Uterus (tissue), 3 donors: ENCODE measurements at regions not wholly inside any gene's neighbourhood (a gene's known extent, or its start where the extent isn't known, plus 50 kb on each side); places are given as distances from the start of the nearest gene placed in this dataset.

Experiments
- DNase-seq, 2 donors: peaks; one replicate each; pipeline ENCODE4 v3.0.0-alpha.2; 2019 to 2020
- H3K27ac ChIP-seq, 2 donors: fragments of 200-600 bp; sonication (generic); 1 replicate in 1 of 2; 2 replicates in 1 of 2; pipeline ENCODE4 v1.5.1; 2016 to 2018
- H3K27me3 ChIP-seq, 2 donors: fragments of 200-600 bp; sonication (generic); one replicate each; pipeline ENCODE4 v1.5.1; 2018 to 2019; ENCODE audit warnings: control low read depth in 1 of 2
- H3K36me3 ChIP-seq, 2 donors: fragments of 200-600 bp; sonication (generic); one replicate each; pipeline ENCODE4 v1.5.1; 2019; ENCODE audit warnings: control low read depth in 1 of 2
- H3K4me1 ChIP-seq, 2 donors: fragments of 200-600 bp; sonication (generic); one replicate each; pipeline ENCODE4 v1.5.1; 2018 to 2019; ENCODE audit warnings: control low read depth in 1 of 2
- H3K4me3 ChIP-seq, 2 donors: fragments of 200-600 bp; sonication (generic); 1 replicate in 1 of 2; 2 replicates in 1 of 2; pipeline ENCODE4 v1.5.1; 2018 to 2019; ENCODE audit warnings: mild to moderate bottlenecking in 1 of 2
- H3K9me3 ChIP-seq, 2 donors: fragments of 200-600 bp; sonication (generic); one replicate each; pipeline ENCODE4 v1.5.1; 2019; ENCODE audit warnings: control low read depth in 1 of 2
- CTCF ChIP-seq, 4 experiments: fragments of 200-600 bp in 2 of 4; fragments of 450-650 bp in 2 of 4; sonication (generic) in 2 of 4; IDR thresholded peaks; one replicate each; pipeline ENCODE4 v1.5.1; 2016 to 2019; ENCODE audit warnings: antibody characterized with exemption in 4 of 4, mild to moderate bottlenecking in 2 of 4, moderate library complexity in 1 of 4
- POLR2A ChIP-seq, 2 donors: fragments of 450-650 bp; IDR thresholded peaks; one replicate each; pipeline ENCODE4 v1.6.1; 2016; ENCODE audit warnings: antibody characterized with exemption in 2 of 2, mild to moderate bottlenecking in 1 of 2, moderate library complexity in 1 of 2
- intact Hi-C: fragments of 100-400 bp; cut with DNase I; formaldehyde crosslinking; loops from one replicate; pipeline ENCODE4 v1.15.1; 2023; ENCODE audit warnings: low total_unique reads
- donor health status: DM: yes; HTN: yes; CAD: no.

- TF ChIP-seq POLR2A (IDR thresholded peaks at IDR 0.05) (no peak), CTCF (IDR thresholded peaks at IDR 0.05) (no peak)
- Histone ChIP-seq H3K27ac (no peak overlapping the region), H3K4me3 (no peak overlapping the region), H3K9me3 (no peaks in the 10 kb centered on the region), H3K36me3 (no peaks in the 10 kb centered on the region), H3K27me3 (no peaks in the 10 kb centered on the region), H3K4me1 (no peaks in the 10 kb centered on the region)
- DNase-seq: no peak
- intact Hi-C loops: no loop called here
Observed at GRCh38 chr13:32828711-32829110, 187.5 kb upstream of the KL start.

GRCh38 chr13:32829269-32829668 lies 187.0 kb upstream of the KL start:
- Histone ChIP-seq H3K4me1 (no peaks in the 10 kb centered on the region), H3K4me3 (no peak overlapping the region), H3K27me3 (no peaks in the 10 kb centered on the region), H3K36me3 (no peaks in the 10 kb centered on the region), H3K27ac (no peak overlapping the region), H3K9me3 (no peaks in the 10 kb centered on the region)
- DNase-seq: no peak
- TF ChIP-seq POLR2A (IDR thresholded peaks at IDR 0.05) (no peak), CTCF (IDR thresholded peaks at IDR 0.05) (no peak)
- intact Hi-C loops: no loop called here

GRCh38 chr13:32829676-32830335 lies 186.4 kb upstream of the KL start:
- no peak for DNase-seq
- H3K27me3 ChIP-seq: no peaks in the 10 kb centered on the region
- H3K36me3 ChIP-seq: no peaks in the 10 kb centered on the region
- no peak overlapping the region for H3K27ac ChIP-seq
- H3K4me3 ChIP-seq: no peak overlapping the region
- TF ChIP-seq CTCF (IDR thresholded peaks at IDR 0.05) (no peak), POLR2A (IDR thresholded peaks at IDR 0.05) (no peak)
- no peaks in the 10 kb centered on the region for H3K9me3 ChIP-seq
- no peaks in the 10 kb centered on the region for H3K4me1 ChIP-seq
- intact Hi-C loops: no loop called here

GRCh38 chr13:32830336-32831031 lies 185.7 kb upstream of the KL start:
- TF ChIP-seq POLR2A (IDR thresholded peaks at IDR 0.05) (no peak), CTCF (IDR thresholded peaks at IDR 0.05) (no peak)
- intact Hi-C loops: no loop called here
- H3K9me3 ChIP-seq: no peaks in the 10 kb centered on the region
- DNase-seq: no peak
- H3K4me1 ChIP-seq: no peaks in the 10 kb centered on the region
- H3K4me3 ChIP-seq: no peak overlapping the region
- H3K27me3 ChIP-seq: no peaks in the 10 kb centered on the region
- H3K27ac ChIP-seq: no peak overlapping the region
- H3K36me3 ChIP-seq: no peaks in the 10 kb centered on the region

GRCh38 chr13:32837307-32837972 lies 178.8 kb upstream of the KL start:
- intact Hi-C loops: no loop called here
- Histone ChIP-seq H3K36me3 (no peaks in the 10 kb centered on the region), H3K4me1 (no peaks in the 10 kb centered on the region), H3K27me3 (no peaks in the 10 kb centered on the region), H3K9me3 (no peaks in the 10 kb centered on the region), H3K4me3 (no peak overlapping the region), H3K27ac (no peak overlapping the region)
- no peak for TF ChIP-seq POLR2A (IDR thresholded peaks at IDR 0.05)
- TF ChIP-seq CTCF (IDR thresholded peaks at IDR 0.05): no peak
- no peak for DNase-seq
